Endothelial cell of umbilical vein (primary cell): ENCODE measurements at regions not wholly inside any gene's neighbourhood (a gene's known extent, or its start where the extent isn't known, plus 50 kb on each side); places are given as distances from the start of the nearest gene placed in this dataset.

Experiments
- CTCF ChIP-seq, 2 donors: IDR thresholded peaks; 1 replicate in 1 of 2; 2 replicates in 1 of 2; pipeline ENCODE4 v1.5.1; 2011; ENCODE audit warnings: low read length in 2 of 2, mild to moderate bottlenecking in 2 of 2, moderate library complexity in 2 of 2, control low read depth in 1 of 2, inconsistent platforms in 1 of 2, low read depth in 1 of 2; ENCODE audit not compliant: insufficient read depth in 1 of 2; ENCODE audit errors: extremely low read depth in 1 of 2
- POLR2A ChIP-seq: IDR thresholded peaks from 2 replicates; pipeline ENCODE4 v1.6.1; 2012; ENCODE audit warnings: low read depth, mild to moderate bottlenecking, control low read depth, low read length

- TF ChIP-seq POLR2A = no peak
- TF ChIP-seq CTCF (IDR thresholded peaks at IDR 0.05; ENCODE audit: extremely low read depth in 1 of 2, insufficient read depth in 1 of 2, low read depth in 1 of 2, low read length in 2 of 2) = peak; percentile 40
Observed at GRCh38 chr15:88331291-88331690, 74.8 kb upstream of the NTRK3 start.
